Posterior vena cava (tissue), 2 donors: ENCODE measurements at regions not wholly inside any gene's neighbourhood (a gene's known extent, or its start where the extent isn't known, plus 50 kb on each side); places are given as distances from the start of the nearest gene placed in this dataset.
"Not testable (repeated sequence)": the region's sequence is repeated elsewhere in the genome, so short reads cannot be mapped to it uniquely, and the experiment has no call there.

Experiments used
- DNase-seq: peaks from one replicate; pipeline ENCODE4 v3.0.0-alpha.2; 2020; ENCODE audit warnings: low spot score
- intact Hi-C, 2 donors: fragments of 100-400 bp; cut with DNase I; formaldehyde crosslinking; loops; one replicate each; pipeline versions ENCODE4 v1.14.1 to v1.14.2; 2022 to 2023
- donor health status: DM: yes; HTN: yes; CAD: no.
- donor health status: DM: yes; HTN: yes; CAD: no.

GRCh38 chr10:30200017-30200415 lies 140.6 kb upstream of the JCAD start:
- DNase-seq: no peak
- intact Hi-C loops: no loop called here

- DNase-seq: no peak
- intact Hi-C loops: no loop called here
These were observed 140.1 kb upstream of the JCAD start for GRCh38 chr10:30199376-30200016.

GRCh38 chr10:30197186-30197585 lies 137.8 kb upstream of the JCAD start:
- intact Hi-C loops: no loop called here
- no peak for DNase-seq

DNA sequence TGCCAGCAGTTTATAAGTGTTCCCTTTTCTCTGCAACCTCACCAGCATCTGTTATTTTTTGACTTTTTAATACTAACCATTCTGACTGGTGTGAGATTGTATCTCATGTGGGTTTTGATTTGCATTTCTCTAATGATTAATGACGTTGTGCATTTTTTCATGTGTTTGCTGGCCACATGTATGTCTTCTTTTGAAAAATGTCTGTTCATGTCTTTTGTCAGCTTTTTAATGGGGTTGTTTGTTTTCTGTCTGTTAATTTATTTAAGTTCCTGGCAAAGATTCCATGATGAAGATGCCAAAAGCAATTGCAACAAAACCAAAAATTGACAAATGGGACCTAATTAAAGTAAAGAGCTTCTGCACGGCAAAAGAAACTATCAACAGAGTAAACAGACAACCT lies 137.2 kb upstream of the JCAD start:
- intact Hi-C loops, DNase-seq: not testable (repeated sequence)

DNA sequence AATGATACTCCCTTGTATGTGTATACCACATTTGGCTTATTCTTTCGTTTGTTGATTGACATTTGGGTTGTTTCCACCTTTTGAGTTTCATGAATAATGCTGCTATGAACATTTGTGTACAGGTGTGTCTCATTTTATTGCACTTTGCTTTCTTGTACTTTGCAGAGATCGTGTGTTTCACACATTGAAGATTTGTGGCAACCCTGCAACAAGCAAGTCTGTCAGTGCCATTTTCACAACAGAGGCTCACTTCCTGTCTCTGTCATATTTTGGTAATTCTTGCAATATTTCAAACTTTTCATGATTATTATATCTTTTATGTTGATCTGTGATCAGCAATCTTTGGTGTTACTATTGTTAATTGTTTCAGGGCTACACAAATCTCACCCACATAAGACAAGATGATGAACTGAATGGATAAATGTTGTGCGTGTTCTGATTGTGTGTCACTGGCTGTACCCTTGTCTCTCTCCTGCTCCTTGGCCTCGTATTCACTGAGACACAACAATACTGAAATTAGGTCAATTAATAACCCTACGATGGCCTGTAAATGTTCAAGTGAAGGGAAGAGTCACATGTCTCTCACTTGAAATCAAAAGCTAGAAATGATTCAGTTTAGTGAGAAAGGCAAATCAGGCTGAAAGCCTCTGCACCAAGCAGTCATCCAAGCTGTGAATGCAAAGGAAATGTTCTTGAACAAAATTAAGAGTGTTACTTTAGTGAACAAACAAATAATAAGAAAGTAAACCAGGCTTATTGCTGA lies 133.6 kb upstream of the JCAD start:
- intact Hi-C loops: no loop called here
- no peak for DNase-seq

- DNase-seq: no peak
- intact Hi-C loops: no loop called here
These were observed 131.5 kb upstream of the JCAD start for GRCh38 chr10:30190577-30191552.

GRCh38 chr10:30189238-30189580 lies 129.8 kb upstream of the JCAD start:
- no peak for DNase-seq
- intact Hi-C loops: loop anchor here in 1 of 2 donors (10.0 kb wide), 1 partner anchor 184 kb away; no protein-coding TSS in a partner anchor

DNA sequence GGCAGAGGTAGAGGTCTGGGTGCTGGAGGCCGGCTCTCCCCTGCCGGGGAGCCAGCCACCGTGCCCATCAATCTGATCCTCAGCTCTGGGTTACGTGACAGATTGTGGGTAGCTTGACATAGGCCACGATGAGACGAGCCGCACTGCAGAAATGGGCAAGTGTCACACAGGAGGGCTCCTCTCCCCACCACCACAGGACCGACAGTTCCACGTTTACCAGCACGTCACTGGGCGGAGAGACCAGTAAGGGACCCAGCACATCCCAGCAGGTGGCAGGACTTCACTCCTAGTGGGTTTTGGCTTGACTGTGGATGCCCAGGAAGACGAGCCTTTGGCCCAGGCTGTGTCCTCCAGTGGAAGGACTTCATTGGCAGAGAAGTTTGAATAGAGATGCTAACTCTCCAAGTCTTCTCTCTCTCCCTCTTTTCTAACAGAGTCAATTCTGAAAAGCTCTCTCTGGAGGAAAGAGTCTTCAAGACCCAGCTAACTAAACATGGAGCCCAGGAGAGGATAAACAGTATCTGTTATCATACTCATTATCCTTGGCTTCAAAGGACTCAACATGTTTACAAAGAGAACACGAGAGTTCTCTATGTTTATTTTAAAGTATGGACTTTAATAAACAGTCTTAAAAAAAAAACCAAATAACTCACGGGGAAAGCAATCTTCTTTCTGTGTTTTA lies 129.3 kb upstream of the JCAD start:
- DNase-seq: no peak
- intact Hi-C loops: loop anchor here in 1 of 2 donors (10.0 kb wide), 1 partner anchor 184 kb away; no protein-coding TSS in a partner anchor

DNA sequence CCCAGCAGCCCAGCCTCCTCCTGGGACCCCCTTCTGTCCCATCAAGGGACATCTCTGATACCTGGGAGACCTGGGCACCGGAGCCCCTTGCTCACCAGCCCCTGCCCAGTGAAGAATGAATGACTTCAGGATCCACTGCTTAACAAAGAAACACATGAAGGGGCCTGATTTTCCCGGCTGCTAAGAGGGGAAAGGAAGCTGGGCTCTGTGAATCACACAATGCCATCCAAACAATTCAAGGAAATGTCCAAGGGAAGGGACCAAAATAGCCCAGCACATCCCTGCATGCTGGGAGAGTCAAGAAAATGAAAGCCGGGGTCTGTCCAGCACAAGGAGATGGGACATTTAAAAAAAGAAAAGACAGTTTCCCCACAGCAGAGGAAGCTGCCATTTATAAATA lies 128.7 kb upstream of the JCAD start:
- no peak for DNase-seq
- intact Hi-C loops: loop anchor here in 1 of 2 donors (10.0 kb wide), 1 partner anchor 183 kb away; no protein-coding TSS in a partner anchor

DNA sequence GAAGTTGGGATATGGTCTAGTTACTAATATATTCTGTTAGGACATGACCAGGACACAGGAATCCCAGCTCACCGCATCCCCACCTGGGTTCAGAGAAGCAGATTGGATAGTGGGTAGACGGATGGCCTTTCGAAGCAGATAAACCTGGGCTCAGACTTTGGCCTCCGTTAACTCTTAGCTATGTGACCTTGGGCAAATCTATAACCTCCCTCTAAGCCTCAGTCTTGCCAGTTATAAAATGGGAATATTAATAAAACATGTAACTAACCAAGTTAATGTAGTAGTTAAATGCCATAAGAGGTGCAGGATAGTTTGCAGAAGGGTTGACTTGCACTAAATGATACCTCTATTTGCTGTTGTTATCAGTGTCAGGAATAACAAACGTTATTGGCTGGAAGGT lies 127.6 kb upstream of the JCAD start:
- no peak for DNase-seq
- intact Hi-C loops: loop anchor here in 1 of 2 donors (10.0 kb wide), 1 partner anchor 182 kb away; no protein-coding TSS in a partner anchor

DNA sequence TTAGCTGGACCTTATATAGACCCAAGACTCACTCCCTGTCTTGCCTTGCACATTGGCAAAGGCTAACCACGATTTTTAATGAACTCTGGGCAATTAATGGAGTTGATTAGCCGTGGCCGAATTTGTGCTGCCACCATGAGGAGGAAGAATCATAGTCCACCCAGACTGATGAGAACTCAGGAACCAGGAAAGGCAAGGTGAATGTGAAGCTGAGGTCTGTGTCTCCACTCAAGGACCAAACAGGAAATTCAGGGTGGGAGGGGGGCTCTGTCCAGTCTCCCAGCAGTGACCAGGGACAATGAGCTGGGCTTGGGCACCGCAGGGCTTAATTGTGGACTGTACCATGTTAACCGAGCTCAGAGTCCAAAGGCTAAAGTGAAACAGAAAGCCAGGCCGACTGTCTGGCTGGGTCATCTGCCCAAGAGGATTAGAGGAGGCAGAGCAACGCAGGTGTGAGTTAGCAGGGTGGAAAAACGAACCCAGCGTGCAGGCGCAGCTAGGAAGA lies 127.0 kb upstream of the JCAD start:
- intact Hi-C loops: loop anchor here in 1 of 2 donors (10.0 kb wide), 1 partner anchor 182 kb away; no protein-coding TSS in a partner anchor
- DNase-seq: no peak

DNA sequence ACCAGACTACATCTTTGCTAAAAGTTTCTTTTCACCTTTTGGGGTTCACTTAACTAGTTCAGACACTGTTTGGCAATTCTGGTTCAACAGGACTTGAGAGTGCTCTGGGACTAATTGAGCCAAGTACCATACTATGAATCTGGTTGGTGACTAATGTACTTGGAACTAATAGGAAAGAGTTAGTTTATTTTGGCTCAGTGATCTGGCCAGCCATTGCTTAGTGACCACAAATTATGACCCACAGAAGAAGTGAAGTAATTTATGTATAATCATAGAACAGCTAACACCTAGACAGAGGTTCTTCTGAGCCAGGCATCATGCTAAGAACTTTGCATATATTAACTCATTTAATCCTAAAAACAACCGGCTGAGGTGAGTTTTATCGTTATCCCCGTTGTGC lies 126.5 kb upstream of the JCAD start:
- intact Hi-C loops: loop anchor here in 1 of 2 donors (10.0 kb wide), 1 partner anchor 181 kb away; no protein-coding TSS in a partner anchor
- no peak for DNase-seq

DNA sequence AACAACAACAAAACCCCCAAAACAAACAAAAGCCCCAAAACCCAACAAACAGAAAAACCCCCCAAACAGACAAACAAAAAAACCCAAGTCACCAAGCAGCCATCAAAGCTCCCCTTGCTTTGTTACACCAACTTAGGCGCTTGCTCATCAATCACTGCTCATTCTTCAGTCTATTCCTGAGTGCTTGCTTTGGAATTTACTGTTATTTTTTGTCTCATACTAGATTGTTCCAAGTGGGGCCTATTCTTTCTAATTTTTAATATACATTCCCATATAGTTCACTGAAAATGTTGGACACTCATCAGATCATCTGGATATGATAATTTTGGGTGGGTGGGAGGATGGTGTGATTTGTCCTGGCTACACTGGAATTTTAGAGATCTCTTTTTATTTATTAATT lies 126.0 kb upstream of the JCAD start:
- DNase-seq: no peak
- intact Hi-C loops: loop anchor here in 1 of 2 donors (10.0 kb wide), 1 partner anchor 181 kb away; no protein-coding TSS in a partner anchor

GRCh38 chr10:30184397-30185033 lies 125.1 kb upstream of the JCAD start:
- intact Hi-C loops: loop anchor here (5.0 to 10.0 kb wide), 2 partner anchors 127 to 180 kb away; partner anchors contain the start of gene JCAD (in 1 of the 2)
- no peak for DNase-seq

DNA sequence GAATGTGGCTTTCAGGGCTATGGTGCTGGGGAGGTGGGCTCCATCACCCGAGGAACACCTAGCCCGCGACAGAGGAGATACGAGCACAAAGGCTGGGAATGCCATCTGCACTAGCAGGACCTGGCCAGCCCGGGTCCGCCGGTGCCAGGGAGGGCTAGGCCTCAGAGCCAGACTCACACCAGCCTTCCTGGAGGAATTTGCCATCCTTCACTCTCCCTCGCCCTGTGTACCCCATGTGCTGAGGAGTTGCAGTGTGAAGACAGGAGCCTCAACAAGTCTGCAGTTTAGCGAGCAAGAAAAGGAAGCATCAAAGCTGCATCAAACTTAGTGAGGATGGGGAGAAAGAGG lies 123.6 kb upstream of the JCAD start:
- intact Hi-C loops: loop anchor here (5.0 to 10.0 kb wide), 2 partner anchors 126 to 178 kb away; partner anchors contain the start of gene JCAD (in 1 of the 2)
- DNase-seq: no peak

DNA sequence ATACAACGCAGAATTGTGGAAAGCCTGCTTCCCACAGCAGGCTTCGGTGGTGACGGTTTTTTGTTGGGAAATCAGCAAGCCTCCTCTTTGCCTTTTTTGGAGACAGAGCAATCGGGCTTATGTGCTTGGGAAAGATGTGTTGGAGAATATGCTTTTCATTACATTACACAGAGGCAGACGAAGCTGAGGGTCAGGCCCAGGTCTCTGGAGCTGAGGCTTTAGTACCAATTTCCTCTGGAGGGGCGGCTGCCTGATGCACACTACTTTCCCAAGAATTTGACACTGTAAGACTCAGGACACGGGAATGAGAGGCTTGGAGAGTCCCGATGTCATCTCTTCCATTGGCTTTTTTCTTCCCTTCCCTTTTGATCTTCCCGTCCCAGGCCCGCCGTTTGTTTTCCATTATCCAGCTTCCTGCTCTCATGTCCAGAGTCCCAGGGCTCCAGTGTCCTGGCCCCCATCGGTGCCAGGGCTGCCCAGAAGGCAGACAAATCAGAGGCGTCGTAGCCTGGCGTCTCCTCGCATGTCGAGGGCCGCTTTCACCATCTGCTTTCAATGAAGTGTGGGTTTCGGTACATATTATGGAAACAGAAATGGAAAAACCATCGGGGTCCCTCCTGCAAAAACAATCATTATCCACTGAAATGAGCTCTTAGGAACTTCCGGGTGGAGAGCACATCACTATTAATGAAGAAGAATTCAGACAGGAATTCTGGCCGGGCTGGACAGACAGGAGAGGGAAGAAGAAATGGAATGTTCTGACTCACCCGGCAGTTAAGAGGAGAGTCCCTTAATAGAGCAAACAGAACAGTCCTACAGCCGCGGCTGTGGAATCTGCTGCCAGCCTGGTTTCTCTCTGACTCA lies 123.0 kb upstream of the JCAD start:
- intact Hi-C loops: loop anchor here (5.0 to 10.0 kb wide), 2 partner anchors 125 to 178 kb away; partner anchors contain the start of gene JCAD (in 1 of the 2)
- no peak for DNase-seq

DNA sequence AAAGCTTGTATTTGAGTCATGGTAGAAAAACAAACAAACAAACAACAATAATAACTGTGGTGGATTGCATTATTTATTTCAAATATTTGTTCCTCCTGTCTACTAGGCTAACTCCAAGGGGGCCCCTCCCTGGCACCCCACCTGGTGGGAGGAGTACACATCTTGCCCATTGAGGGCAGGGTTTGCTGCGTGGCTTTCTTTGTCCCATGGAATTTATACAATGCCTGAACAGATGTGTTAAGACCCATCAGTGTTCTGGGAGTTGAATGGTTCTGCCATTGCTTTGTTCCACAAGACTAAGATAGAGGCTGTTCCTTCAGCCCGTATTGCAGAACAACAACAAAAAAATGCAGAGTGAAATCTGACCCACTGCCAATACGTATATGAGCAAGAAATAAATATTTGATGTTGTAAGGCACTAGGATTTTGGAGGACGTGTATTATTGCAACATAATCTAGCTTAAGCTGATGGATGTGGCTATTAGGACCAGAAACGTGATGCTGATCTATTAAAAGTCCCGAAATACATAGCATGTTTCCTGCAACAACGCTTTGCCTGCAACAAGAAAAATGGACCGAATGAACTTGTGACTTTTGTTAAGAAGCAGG lies 119.1 kb upstream of the JCAD start:
- DNase-seq: no peak
- intact Hi-C loops: no loop called here
